GM19025 (cell line): ENCODE measurements at regions not wholly inside any gene's neighbourhood (a gene's known extent, or its start where the extent isn't known, plus 50 kb on each side); places are given as distances from the start of the nearest gene placed in this dataset.

Experiments used
- ATAC-seq: cut with Tn5 transposase; IDR thresholded peaks from one replicate; pipeline ENCODE4 v1.9.1; 2021; ENCODE audit warnings: mild to moderate bottlenecking, low read depth, moderate library complexity; ENCODE audit not compliant: unreplicated experiment

GRCh38 chr3:23100106-23100505, 103.0 kb upstream of the UBE2E2 start:
- no peak for ATAC-seq

GRCh38 chr3:23103764-23104163, 99.4 kb upstream of the UBE2E2 start:
- ATAC-seq, result no peak

GRCh38 chr3:23105048-23105447, 98.1 kb upstream of the UBE2E2 start:
- no peak for ATAC-seq

GRCh38 chr3:23106666-23107065, 96.5 kb upstream of the UBE2E2 start:
- ATAC-seq, result no peak

GRCh38 chr3:23107221-23107620, 95.9 kb upstream of the UBE2E2 start:
- ATAC-seq, result no peak

GRCh38 chr3:23108451-23109057, 94.6 kb upstream of the UBE2E2 start:
- ATAC-seq, result no peak

GRCh38 chr3:23111286-23111685, 91.8 kb upstream of the UBE2E2 start:
- no peak for ATAC-seq

GRCh38 chr3:23111797-23112196, 91.3 kb upstream of the UBE2E2 start:
- no peak for ATAC-seq

GRCh38 chr3:23112491-23112890, 90.6 kb upstream of the UBE2E2 start:
- no peak for ATAC-seq

- no peak for ATAC-seq
These were observed 89.5 kb upstream of the UBE2E2 start for GRCh38 chr3:23113455-23114171.

- no peak for ATAC-seq
These were observed 88.7 kb upstream of the UBE2E2 start for GRCh38 chr3:23114432-23114831.

- ATAC-seq, result no peak
These were observed 87.8 kb upstream of the UBE2E2 start for GRCh38 chr3:23115171-23115877.

- no peak for ATAC-seq
These were observed 86.9 kb upstream of the UBE2E2 start for GRCh38 chr3:23116081-23116837.

GRCh38 chr3:23117856-23118255, 85.3 kb upstream of the UBE2E2 start:
- ATAC-seq, result no peak

GRCh38 chr3:23127196-23127595, 75.9 kb upstream of the UBE2E2 start:
- no peak for ATAC-seq

GRCh38 chr3:23128655-23129054, 74.5 kb upstream of the UBE2E2 start:
- no peak for ATAC-seq

- no peak for ATAC-seq
These were observed 74.0 kb upstream of the UBE2E2 start for GRCh38 chr3:23129117-23129516.

GRCh38 chr3:23129817-23130216, 73.3 kb upstream of the UBE2E2 start:
- ATAC-seq, result no peak

- no peak for ATAC-seq
These were observed 72.7 kb upstream of the UBE2E2 start for GRCh38 chr3:23130406-23130805.

- no peak for ATAC-seq
These were observed 67.9 kb upstream of the UBE2E2 start for GRCh38 chr3:23135026-23135785.
